ENCODE measurements at regions not wholly inside any gene's neighbourhood (a gene's known extent, or its start where the extent isn't known, plus 50 kb on each side); places are given as distances from the start of the nearest gene placed in this dataset.
"Not testable (repeated sequence)": the region's sequence is repeated elsewhere in the genome, so short reads cannot be mapped to it uniquely, and the experiment has no call there.

GRCh38 chr14:106396999-106397398 is 870.6 kb downstream of the TMEM121 start:
- no peaks in the 10 kb centered on the region for H4K20me1 ChIP-seq (ENCODE audit: control insufficient read depth, insufficient read depth, low read depth, low read length)
- peak overlapping the region; percentile 60 for H3K4me2 ChIP-seq (ENCODE audit: low read length)
- no peak for TF ChIP-seq EZH2phosphoT487 (IDR thresholded peaks at IDR 0.05; ENCODE audit: borderline replicate concordance, low read length)
- TF ChIP-seq, protein P1, sequence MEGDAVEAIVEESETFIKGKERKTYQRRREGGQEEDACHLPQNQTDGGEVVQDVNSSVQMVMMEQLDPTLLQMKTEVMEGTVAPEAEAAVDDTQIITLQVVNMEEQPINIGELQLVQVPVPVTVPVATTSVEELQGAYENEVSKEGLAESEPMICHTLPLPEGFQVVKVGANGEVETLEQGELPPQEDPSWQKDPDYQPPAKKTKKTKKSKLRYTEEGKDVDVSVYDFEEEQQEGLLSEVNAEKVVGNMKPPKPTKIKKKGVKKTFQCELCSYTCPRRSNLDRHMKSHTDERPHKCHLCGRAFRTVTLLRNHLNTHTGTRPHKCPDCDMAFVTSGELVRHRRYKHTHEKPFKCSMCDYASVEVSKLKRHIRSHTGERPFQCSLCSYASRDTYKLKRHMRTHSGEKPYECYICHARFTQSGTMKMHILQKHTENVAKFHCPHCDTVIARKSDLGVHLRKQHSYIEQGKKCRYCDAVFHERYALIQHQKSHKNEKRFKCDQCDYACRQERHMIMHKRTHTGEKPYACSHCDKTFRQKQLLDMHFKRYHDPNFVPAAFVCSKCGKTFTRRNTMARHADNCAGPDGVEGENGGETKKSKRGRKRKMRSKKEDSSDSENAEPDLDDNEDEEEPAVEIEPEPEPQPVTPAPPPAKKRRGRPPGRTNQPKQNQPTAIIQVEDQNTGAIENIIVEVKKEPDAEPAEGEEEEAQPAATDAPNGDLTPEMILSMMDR (IDR thresholded peaks at IDR 0.05; ENCODE audit: low read depth, low read length, poor library complexity, severe bottlenecking): no peak
- H3K9me2 ChIP-seq (replicated peaks; ENCODE audit: control insufficient read depth, low read length): no peaks in the 10 kb centered on the region
- H3K4me3 ChIP-seq (ENCODE audit: low read length): peak overlapping the region; percentile 40
- H3K36me3 ChIP-seq (ENCODE audit: control insufficient read depth, low read length): no peaks in the 10 kb centered on the region
- H3K27me3 ChIP-seq (ENCODE audit: control insufficient read depth, low read length): no peaks in the 10 kb centered on the region
- H3K4me1 ChIP-seq (ENCODE audit: control insufficient read depth, low read length): peaks cover 24% of the 10 kb centered on the region
- no peak overlapping the region for H3K27ac ChIP-seq (ENCODE audit: low read depth, low read length)
- H3F3A ChIP-seq (ENCODE audit: control insufficient read depth, insufficient read depth): no peaks in the 10 kb centered on the region
- no peaks in the 10 kb centered on the region for H3K9me3 ChIP-seq (ENCODE audit: control insufficient read depth, insufficient read depth, low read length)
- H3K79me2 ChIP-seq (ENCODE audit: control insufficient read depth, low read length): no peaks in the 10 kb centered on the region

- H3K9me2 ChIP-seq (replicated peaks; ENCODE audit: control insufficient read depth, low read length); H3K9me3 ChIP-seq (ENCODE audit: control insufficient read depth, insufficient read depth, low read length); H3F3A ChIP-seq (ENCODE audit: control insufficient read depth, insufficient read depth); H3K36me3 ChIP-seq (ENCODE audit: control insufficient read depth, low read length); H4K20me1 ChIP-seq (ENCODE audit: control insufficient read depth, insufficient read depth, low read depth, low read length); H3K27me3 ChIP-seq (ENCODE audit: control insufficient read depth, low read length); H3K4me2 ChIP-seq (ENCODE audit: low read length); H3K79me2 ChIP-seq (ENCODE audit: control insufficient read depth, low read length); H3K4me3 ChIP-seq (ENCODE audit: low read length); H3K27ac ChIP-seq (ENCODE audit: low read depth, low read length): not testable (repeated sequence)
- peaks cover 24% of the 10 kb centered on the region for H3K4me1 ChIP-seq (ENCODE audit: control insufficient read depth, low read length)
These were observed 872.5 kb downstream of the TMEM121 start for GRCh38 chr14:106398931-106399331.

DNA sequence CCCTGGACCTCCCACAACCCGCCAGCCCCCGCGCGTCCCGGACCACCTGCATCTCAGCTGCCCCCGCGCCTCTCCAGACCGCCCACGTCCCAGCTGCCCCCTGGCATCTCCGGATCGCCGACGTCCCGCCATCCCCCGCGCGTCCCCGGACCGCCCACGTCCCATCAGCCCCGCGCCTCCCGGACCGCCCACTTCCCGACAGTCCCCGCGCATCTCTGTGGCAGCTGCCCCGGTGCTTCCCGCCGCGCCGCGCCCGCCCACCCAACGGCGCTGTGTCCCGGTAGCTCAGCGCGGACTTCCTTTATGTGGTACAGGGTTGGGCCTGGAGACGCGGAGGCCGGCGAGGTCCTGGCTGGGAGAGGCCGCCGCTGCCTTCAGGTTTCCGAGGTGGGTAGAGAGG is 874.9 kb downstream of the TMEM121 start:
- H3K4me1 ChIP-seq (ENCODE audit: control insufficient read depth, low read length): peaks cover 17% of the 10 kb centered on the region
- not testable (repeated sequence) for H3K79me2 ChIP-seq (ENCODE audit: control insufficient read depth, low read length); H4K20me1 ChIP-seq (ENCODE audit: control insufficient read depth, insufficient read depth, low read depth, low read length); H3K27ac ChIP-seq (ENCODE audit: low read depth, low read length); H3F3A ChIP-seq (ENCODE audit: control insufficient read depth, insufficient read depth); H3K4me2 ChIP-seq (ENCODE audit: low read length); H3K27me3 ChIP-seq (ENCODE audit: control insufficient read depth, low read length); H3K36me3 ChIP-seq (ENCODE audit: control insufficient read depth, low read length); H3K9me2 ChIP-seq (replicated peaks; ENCODE audit: control insufficient read depth, low read length); H3K9me3 ChIP-seq (ENCODE audit: control insufficient read depth, insufficient read depth, low read length); H3K4me3 ChIP-seq (ENCODE audit: low read length)

- not testable (repeated sequence) for H3K4me2 ChIP-seq (ENCODE audit: low read length); H4K20me1 ChIP-seq (ENCODE audit: control insufficient read depth, insufficient read depth, low read depth, low read length); H3K79me2 ChIP-seq (ENCODE audit: control insufficient read depth, low read length); H3K9me2 ChIP-seq (replicated peaks; ENCODE audit: control insufficient read depth, low read length); H3K27me3 ChIP-seq (ENCODE audit: control insufficient read depth, low read length); H3K36me3 ChIP-seq (ENCODE audit: control insufficient read depth, low read length); H3F3A ChIP-seq (ENCODE audit: control insufficient read depth, insufficient read depth); H3K27ac ChIP-seq (ENCODE audit: low read depth, low read length); H3K9me3 ChIP-seq (ENCODE audit: control insufficient read depth, insufficient read depth, low read length); H3K4me3 ChIP-seq (ENCODE audit: low read length)
- TF ChIP-seq, protein P1 (IDR thresholded peaks at IDR 0.05; ENCODE audit: low read depth, low read length, poor library complexity, severe bottlenecking): peak; percentile 57
- peaks cover 17% of the 10 kb centered on the region for H3K4me1 ChIP-seq (ENCODE audit: control insufficient read depth, low read length)
These were observed 883.8 kb downstream of the TMEM121 start for GRCh38 chr14:106410229-106410628.

Data from DOHH2 (cell line).